Heart right ventricle (tissue), 16 donors: ENCODE measurements at regions not wholly inside any gene's neighbourhood (a gene's known extent, or its start where the extent isn't known, plus 50 kb on each side); places are given as distances from the start of the nearest gene placed in this dataset.

Experiments
- ATAC-seq, 8 donors: fragments of 200-7000 bp; cut with Tn5 transposase; one replicate each; pipeline ENCODE4 v1.9.1; 2020; ENCODE audit warnings: mild to moderate bottlenecking in 8 of 8, moderate library complexity in 8 of 8, moderate number of reproducible peaks in 1 of 8
- DNase-seq, 2 donors: peaks; one replicate each; pipeline ENCODE4 v3.0.0-alpha.2; 2020
- H3K27ac ChIP-seq, 10 donors: fragments of 200-600 bp; sonication (generic) in 2 of 10; one replicate each; pipeline versions ENCODE4 v1.5.0 to v1.8.0; 2020 to 2022; ENCODE audit warnings: mild to moderate bottlenecking in 3 of 10
- H3K27me3 ChIP-seq, 7 donors: fragments of 200-600 bp; one replicate each; pipeline ENCODE4 v1.8.0; 2021 to 2022; ENCODE audit warnings: mild to moderate bottlenecking in 2 of 7
- H3K36me3 ChIP-seq, 9 donors: fragments of 200-600 bp; sonication (generic) in 1 of 9; one replicate each; pipeline versions ENCODE4 v1.5.0 to v1.8.0; 2020 to 2022; ENCODE audit warnings: mild to moderate bottlenecking in 2 of 9
- H3K4me1 ChIP-seq, 9 donors: fragments of 200-600 bp; sonication (generic) in 1 of 9; one replicate each; pipeline versions ENCODE4 v1.5.0 to v1.8.0; 2020 to 2022; ENCODE audit warnings: mild to moderate bottlenecking in 4 of 9
- H3K4me3 ChIP-seq, 10 donors: fragments of 200-600 bp; sonication (generic) in 2 of 10; one replicate each; pipeline versions ENCODE4 v1.5.0 to v1.8.0; 2020 to 2022; ENCODE audit warnings: mild to moderate bottlenecking in 7 of 10, moderate library complexity in 2 of 10
- H3K9me3 ChIP-seq, 11 donors: fragments of 200-600 bp in 10 of 11; sonication (generic) in 2 of 11; one replicate each; pipeline versions ENCODE4 v1.5.0 to v1.8.0; 2013 to 2022; ENCODE audit warnings: mild to moderate bottlenecking in 2 of 11, control low read depth in 1 of 11, moderate library complexity in 1 of 11
- WGBS, 2 donors: extraction: QIAGEN DNeasy Blood & Tissue Kit; methylation state at CpG; one replicate each; pipeline ENCODE4 v1.1.7; 2013; ENCODE audit warnings: inconsistent platforms in 1 of 2; 5-methylcytosine and 5-hydroxymethylcytosine counted together
- intact Hi-C, 10 donors: fragments of 100-400 bp; cut with DNase I; formaldehyde crosslinking; loops; one replicate each; pipeline versions ENCODE4 v1.11.1 to v1.14.2; 2022
- TF ChIP-seq, protein P1 (sequence below), 9 donors: fragments of 200-600 bp; sonication (generic) in 2 of 9; IDR thresholded peaks; one replicate each; pipeline versions ENCODE4 v1.5.0 to v1.8.0; 2021 to 2022; ENCODE audit warnings: antibody characterized with exemption in 9 of 9, mild to moderate bottlenecking in 5 of 9, moderate library complexity in 1 of 9
- donor health status: Arrhythmogenic right ventricular cardiomyopathy.
- donor health status: ischemic (EF 13 %, LVEDD 7.1; RV severe dilation, severe dysfunction).
- donor health status: healthy with polysubstance abuse.
- donor health status: DM: no; HTN: yes; CAD: no.
- donor health status: DM: no; HTN: no; CAD: no.
- donor health status: ischemic (EF 25% LVEDD 6.9; RV normal size, moderate dysfunction).
- donor health status: ischemic (EF 25% LVEDD 5.7; RV mildly dilated, moderate dysfunction).
- donor health status: healthy.
- donor health status: DM: yes; HTN: yes; CAD: no.
- donor health status: Ischemic cardiomyopathy.
- donor health status: ischemic (EF 35%, LVEDD 5.7; RV mildly dilated, moderate dysfunction).
- donor health status: nonischemic (EF 11% LVEDD 7.7; RV severe dilation, severe dysfunction).
- donor health status: DM: yes; HTN: yes; CAD: no.
- donor health status: PGD.
- donor health status: ischemic (EF 29% LVEDD 5.4; RV normal size, mild dysfunction).
- donor health status: nonischemic (EF 23%, LVEDD 6.1; RV moderate dilation, normal function).

DNA sequence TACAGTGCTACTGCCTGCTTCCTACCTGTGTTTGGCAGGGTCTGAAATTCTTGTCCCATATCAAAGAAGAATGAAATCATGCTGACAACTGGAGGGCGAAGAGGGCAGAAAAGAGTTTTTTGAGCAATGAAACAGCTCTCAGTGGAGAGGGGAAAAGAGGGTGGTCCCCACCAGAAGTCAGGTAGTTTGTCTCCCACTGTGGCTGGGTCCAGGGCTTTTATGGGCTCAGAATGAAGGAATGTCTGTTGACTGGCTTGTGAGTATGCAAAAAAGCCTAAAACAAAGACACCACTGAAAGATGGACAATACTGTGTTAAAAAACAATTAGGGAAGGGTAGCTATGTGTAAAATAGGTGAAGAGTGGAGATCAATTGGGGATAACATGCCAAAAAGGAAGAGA is 115.0 kb downstream of the ADAM29 start:
- Histone ChIP-seq H3K36me3 (no peaks in the 10 kb centered on the region), H3K27me3 (no peaks in the 10 kb centered on the region), H3K9me3 (peaks cover 0 to 32% (median 0%) of the 10 kb centered on the region in 11 donors), H3K4me3 (no peak overlapping the region), H3K4me1 (no peaks in the 10 kb centered on the region), H3K27ac (no peak overlapping the region)
- intact Hi-C loops: no loop called here
- 67 to 78% methylated on average over 1 of the region's 1 CpG for WGBS, 2 donors
- ATAC-seq (no peak), DNase-seq (no peak)
- TF ChIP-seq, protein P1, sequence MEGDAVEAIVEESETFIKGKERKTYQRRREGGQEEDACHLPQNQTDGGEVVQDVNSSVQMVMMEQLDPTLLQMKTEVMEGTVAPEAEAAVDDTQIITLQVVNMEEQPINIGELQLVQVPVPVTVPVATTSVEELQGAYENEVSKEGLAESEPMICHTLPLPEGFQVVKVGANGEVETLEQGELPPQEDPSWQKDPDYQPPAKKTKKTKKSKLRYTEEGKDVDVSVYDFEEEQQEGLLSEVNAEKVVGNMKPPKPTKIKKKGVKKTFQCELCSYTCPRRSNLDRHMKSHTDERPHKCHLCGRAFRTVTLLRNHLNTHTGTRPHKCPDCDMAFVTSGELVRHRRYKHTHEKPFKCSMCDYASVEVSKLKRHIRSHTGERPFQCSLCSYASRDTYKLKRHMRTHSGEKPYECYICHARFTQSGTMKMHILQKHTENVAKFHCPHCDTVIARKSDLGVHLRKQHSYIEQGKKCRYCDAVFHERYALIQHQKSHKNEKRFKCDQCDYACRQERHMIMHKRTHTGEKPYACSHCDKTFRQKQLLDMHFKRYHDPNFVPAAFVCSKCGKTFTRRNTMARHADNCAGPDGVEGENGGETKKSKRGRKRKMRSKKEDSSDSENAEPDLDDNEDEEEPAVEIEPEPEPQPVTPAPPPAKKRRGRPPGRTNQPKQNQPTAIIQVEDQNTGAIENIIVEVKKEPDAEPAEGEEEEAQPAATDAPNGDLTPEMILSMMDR (IDR thresholded peaks at IDR 0.05): no peak

DNA sequence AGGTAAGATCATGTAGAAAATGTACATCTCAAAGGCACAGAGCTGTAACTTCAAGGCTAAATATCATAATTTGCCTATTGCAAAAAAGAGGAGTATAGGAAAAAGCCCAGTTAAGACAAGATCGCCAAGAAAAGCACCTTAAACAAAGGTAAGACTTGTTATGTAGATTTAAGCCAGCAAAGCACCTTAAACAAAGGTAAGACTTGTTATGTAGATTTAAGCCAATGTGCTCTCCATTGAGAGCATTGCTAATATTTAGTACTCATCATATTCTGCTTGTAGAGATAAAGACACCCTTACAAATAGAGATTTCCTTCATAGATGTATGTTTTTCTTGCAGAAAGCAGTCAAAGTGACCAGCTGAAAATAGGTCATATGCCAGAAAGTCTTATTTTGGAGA is 115.8 kb downstream of the ADAM29 start:
- DNase-seq (no peak), ATAC-seq (no peak)
- Histone ChIP-seq H3K4me3 (no peak overlapping the region), H3K9me3 (peaks cover 0 to 32% (median 0%) of the 10 kb centered on the region in 11 donors), H3K27ac (no peak overlapping the region), H3K36me3 (no peaks in the 10 kb centered on the region), H3K27me3 (no peaks in the 10 kb centered on the region), H3K4me1 (no peaks in the 10 kb centered on the region)
- intact Hi-C loops: no loop called here
- WGBS, 2 donors: 76 to 83% methylated on average over 1 of the region's 1 CpG
- TF ChIP-seq, protein P1 (IDR thresholded peaks at IDR 0.05): no peak

DNA sequence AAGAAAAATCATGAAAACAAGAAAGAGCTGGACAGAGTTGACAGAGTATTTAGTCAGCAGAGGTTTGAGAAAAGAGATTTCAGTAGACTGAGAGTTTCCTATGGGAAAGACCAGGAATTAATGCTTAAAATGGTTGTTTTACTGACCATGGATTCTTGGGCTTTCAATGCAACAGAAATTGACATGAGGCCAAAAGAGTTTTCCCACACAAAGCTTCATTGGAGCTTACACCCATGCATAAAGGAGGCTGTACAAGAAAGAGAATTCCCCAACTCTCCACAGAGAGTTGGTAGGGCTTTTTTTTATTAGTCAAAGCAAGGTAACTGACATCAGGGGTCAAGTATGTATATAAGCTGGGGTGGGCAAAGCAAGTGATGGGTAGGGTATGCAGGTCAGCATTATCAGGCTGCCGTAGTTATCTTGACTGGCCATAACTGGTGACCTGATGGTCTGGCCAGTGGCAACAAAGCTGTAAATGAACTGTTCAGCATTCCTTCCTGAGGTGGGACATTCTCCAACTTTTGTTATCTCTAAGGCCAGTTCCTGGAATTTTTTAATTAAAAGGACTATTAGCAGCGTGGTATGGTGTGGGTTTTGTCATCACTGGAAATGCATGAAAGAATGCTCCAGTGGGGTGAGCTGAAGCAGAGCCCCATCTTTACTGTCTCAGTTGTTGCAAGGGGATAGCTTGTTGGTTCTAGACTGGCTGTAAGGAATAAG is 117.0 kb downstream of the ADAM29 start:
- H3K27ac ChIP-seq: no peak overlapping the region
- no peaks in the 10 kb centered on the region for H3K36me3 ChIP-seq
- peaks cover 0 to 24% (median 0%) of the 10 kb centered on the region in 11 donors for H3K9me3 ChIP-seq
- WGBS, 2 donors: 25 to 33% methylated on average over 2 of the region's 2 CpGs
- DNase-seq: no peak
- H3K4me1 ChIP-seq: no peaks in the 10 kb centered on the region
- no peak for ATAC-seq
- intact Hi-C loops: no loop called here
- TF ChIP-seq, protein P1 (IDR thresholded peaks at IDR 0.05): no peak
- H3K4me3 ChIP-seq: no peak overlapping the region
- no peaks in the 10 kb centered on the region for H3K27me3 ChIP-seq

DNA sequence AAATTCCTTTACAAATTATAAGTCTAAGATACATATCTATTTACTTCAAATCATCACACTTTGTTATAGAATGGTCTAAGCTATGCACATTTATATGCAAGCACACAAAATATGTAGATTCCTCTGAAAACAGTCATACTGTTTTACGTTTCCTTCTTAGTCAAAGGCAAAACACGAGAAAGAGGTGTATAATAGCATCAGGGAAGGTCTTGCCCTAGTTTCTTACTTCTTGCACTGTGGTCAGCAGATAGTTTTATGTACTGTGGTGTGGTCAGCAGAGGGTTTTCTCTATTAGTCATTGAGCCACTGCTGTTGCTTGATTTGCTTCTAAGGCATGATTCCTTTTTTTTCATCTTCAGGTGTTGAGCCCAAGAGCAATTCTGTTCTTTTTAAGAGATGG is 117.7 kb downstream of the ADAM29 start:
- Histone ChIP-seq H3K27ac (no peak overlapping the region), H3K4me3 (no peak overlapping the region), H3K27me3 (no peaks in the 10 kb centered on the region), H3K4me1 (no peaks in the 10 kb centered on the region), H3K36me3 (no peaks in the 10 kb centered on the region), H3K9me3 (peaks cover 0 to 24% (median 0%) of the 10 kb centered on the region in 11 donors)
- no peak for DNase-seq
- ATAC-seq: no peak
- WGBS, 2 donors: 56 to 59% methylated on average over 2 of the region's 2 CpGs
- TF ChIP-seq, protein P1 (IDR thresholded peaks at IDR 0.05): no peak
- intact Hi-C loops: no loop called here
